ENCODE measurements at regions not wholly inside any gene's neighbourhood (a gene's known extent, or its start where the extent isn't known, plus 50 kb on each side); places are given as distances from the start of the nearest gene placed in this dataset.
A peak's percentile ranks its signal among the peaks of the same experiment; 100 is the strongest.

DNA sequence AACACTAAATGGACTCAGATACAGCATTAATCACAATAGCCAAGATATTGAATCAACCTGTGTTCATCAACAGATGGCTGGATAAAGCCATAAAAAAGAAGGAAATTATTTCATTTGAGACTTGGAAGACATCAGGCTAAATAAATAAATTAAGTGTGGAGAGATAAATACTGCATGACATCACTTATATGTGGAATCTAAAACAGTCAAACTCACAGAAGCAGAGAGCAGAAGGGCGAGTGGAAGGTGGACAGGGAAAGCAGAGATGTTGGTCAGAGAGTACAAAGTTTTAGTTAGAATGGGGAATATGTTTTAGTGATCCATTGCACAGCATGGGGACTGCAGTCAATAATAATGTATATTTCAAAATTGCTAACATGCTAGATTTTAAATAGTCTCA, 207.2 kb downstream of the VAPA start:
- DNase-seq (ENCODE audit: low read depth) = no peak
- TF ChIP-seq, protein P1, sequence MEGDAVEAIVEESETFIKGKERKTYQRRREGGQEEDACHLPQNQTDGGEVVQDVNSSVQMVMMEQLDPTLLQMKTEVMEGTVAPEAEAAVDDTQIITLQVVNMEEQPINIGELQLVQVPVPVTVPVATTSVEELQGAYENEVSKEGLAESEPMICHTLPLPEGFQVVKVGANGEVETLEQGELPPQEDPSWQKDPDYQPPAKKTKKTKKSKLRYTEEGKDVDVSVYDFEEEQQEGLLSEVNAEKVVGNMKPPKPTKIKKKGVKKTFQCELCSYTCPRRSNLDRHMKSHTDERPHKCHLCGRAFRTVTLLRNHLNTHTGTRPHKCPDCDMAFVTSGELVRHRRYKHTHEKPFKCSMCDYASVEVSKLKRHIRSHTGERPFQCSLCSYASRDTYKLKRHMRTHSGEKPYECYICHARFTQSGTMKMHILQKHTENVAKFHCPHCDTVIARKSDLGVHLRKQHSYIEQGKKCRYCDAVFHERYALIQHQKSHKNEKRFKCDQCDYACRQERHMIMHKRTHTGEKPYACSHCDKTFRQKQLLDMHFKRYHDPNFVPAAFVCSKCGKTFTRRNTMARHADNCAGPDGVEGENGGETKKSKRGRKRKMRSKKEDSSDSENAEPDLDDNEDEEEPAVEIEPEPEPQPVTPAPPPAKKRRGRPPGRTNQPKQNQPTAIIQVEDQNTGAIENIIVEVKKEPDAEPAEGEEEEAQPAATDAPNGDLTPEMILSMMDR (conservative IDR thresholded peaks at IDR 0.05; ENCODE audit: low read depth, low read length) = no peak
- no peak overlapping the region for H3K4me3 ChIP-seq (ENCODE audit: low read depth, low read length)

DNA sequence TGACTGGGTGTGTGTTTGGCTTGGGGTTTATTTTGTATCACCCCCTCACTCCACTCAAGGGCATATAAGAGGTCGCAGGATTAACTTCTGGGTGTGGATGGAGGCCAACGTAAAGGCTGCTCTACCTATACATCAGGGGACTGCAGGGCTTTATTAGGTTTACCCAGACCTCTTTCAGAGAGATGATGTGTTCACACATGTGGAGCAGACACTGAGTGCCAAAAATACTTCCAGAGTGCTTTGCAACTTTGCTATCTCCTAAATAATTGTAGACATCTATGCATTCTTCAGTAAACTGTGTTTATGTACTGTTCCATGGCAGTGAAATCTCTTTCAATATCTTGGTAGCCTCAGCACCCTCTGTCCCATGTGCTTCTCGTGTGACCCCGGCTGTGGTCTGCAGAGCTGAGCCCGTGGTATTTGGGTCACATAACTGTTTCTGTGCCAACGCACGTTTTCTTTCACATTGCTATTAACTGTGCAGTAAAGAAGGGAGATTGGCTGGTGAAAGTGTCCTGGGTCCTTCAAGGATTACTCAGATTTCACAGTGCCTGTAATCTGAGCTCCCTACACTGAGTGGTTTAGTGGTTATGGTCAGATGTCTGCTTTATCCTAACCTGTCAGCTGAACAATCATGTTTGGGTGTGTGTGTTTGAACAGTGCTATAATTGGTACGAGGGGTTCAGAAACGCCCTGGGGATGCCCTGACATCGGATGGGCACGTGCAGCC, 208.1 kb downstream of the VAPA start:
- no peak overlapping the region for H3K4me3 ChIP-seq (ENCODE audit: low read depth, low read length)
- TF ChIP-seq, protein P1 (conservative IDR thresholded peaks at IDR 0.05; ENCODE audit: low read depth, low read length) = no peak
- DNase-seq (ENCODE audit: low read depth) = peak; percentile 91

GRCh38 chr18:10122988-10123950, 209.5 kb downstream of the VAPA start:
- TF ChIP-seq, protein P1 (conservative IDR thresholded peaks at IDR 0.05; ENCODE audit: low read depth, low read length) = no peak
- DNase-seq (ENCODE audit: low read depth) = no peak
- no peak overlapping the region for H3K4me3 ChIP-seq (ENCODE audit: low read depth, low read length)

DNA sequence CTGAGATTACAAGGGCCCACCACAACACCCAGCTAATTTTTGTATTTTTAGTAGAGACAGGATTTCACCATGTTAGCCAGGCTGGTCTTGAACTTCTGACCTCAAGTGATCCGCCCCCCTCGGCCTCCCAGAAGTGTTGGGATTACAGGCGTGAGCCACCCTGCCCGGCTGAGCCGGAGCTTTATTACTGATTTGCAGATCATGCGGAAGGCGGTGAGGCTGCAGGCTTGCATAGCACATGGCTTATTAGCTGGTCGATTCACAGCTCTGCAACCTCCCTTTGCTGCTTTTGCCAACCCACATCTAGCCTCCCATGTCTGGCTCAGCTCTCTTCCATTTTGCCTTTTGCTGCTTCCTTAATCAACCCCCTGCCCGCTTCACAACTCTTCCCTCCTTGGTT, 210.3 kb downstream of the VAPA start:
- TF ChIP-seq, protein P1 (conservative IDR thresholded peaks at IDR 0.05; ENCODE audit: low read depth, low read length) = no peak
- H3K4me3 ChIP-seq (ENCODE audit: low read depth, low read length) = no peak overlapping the region
- no peak for DNase-seq (ENCODE audit: low read depth)

DNA sequence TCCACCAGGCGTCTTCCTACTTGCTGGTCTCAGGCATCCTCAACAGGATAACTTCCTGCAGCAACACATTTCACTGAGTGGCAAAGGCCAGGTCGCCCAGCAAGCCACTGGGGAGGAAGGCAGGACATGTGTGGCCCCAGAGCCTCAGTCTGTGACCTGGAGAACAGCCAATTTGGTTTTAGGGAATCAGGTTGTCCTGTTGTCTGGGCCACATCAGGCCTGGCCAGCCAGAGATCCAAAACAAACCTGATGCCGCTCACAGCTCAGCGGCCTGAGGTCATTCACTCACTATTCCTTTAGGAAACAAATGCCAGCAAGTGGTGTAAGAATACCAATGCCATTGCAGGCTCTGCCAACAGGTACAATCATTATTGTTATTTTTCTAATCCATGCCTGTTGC, 210.7 kb downstream of the VAPA start:
- TF ChIP-seq, protein P1 (conservative IDR thresholded peaks at IDR 0.05; ENCODE audit: low read depth, low read length) = no peak
- DNase-seq (ENCODE audit: low read depth) = no peak
- H3K4me3 ChIP-seq (ENCODE audit: low read depth, low read length) = no peak overlapping the region

DNA sequence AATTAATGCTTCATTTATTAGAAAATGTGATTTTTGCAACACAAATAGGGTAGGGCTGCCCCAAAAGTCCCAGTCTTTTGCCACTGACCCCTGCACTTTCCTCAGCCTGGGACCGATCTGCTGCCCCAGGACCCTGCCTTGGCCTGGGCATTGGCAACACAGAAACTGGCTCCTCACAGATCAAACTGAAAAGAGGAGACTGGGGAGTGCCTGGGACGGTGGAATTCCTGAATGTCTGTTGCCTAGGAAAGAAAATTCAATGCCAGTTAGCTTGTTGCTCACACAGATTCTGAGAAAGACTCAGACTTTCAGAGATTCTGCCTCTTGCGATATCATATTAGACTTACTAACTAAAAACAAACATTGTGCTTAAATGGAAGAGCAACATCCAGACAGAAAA, 211.2 kb downstream of the VAPA start:
- TF ChIP-seq, protein P1 (conservative IDR thresholded peaks at IDR 0.05; ENCODE audit: low read depth, low read length) = no peak
- H3K4me3 ChIP-seq (ENCODE audit: low read depth, low read length) = no peak overlapping the region
- DNase-seq (ENCODE audit: low read depth) = no peak

Data from choroid plexus epithelial cell (primary cell).